ENCODE measurements at regions not wholly inside any gene's neighbourhood (a gene's known extent, or its start where the extent isn't known, plus 50 kb on each side); places are given as distances from the start of the nearest gene placed in this dataset.
"Not testable (repeated sequence)": the region's sequence is repeated elsewhere in the genome, so short reads cannot be mapped to it uniquely, and the experiment has no call there.

- H3K27me3 Mint-ChIP-seq, result no peaks in the 10 kb centered on the region
- H3K36me3 Mint-ChIP-seq (ENCODE audit: low read depth), result no peaks in the 10 kb centered on the region
- no peak overlapping the region for H3K27ac Mint-ChIP-seq
- no peak for ATAC-seq
- H3K4me3 Mint-ChIP-seq, result no peak overlapping the region
- DNase-seq, result no peak
- peaks cover 4% of the 10 kb centered on the region for H3K9me3 Mint-ChIP-seq
- H3K4me1 Mint-ChIP-seq, result no peaks in the 10 kb centered on the region
Measured at GRCh38 chr4:156378033-156378665, 424.5 kb upstream of the CTSO start.

- DNase-seq (no peak), ATAC-seq (no peak)
- no peak overlapping the region for H3K4me3 Mint-ChIP-seq
- H3K4me1 Mint-ChIP-seq, result no peaks in the 10 kb centered on the region
- H3K36me3 Mint-ChIP-seq (ENCODE audit: low read depth), result no peaks in the 10 kb centered on the region
- no peak overlapping the region for H3K27ac Mint-ChIP-seq
- H3K27me3 Mint-ChIP-seq, result no peaks in the 10 kb centered on the region
- H3K9me3 Mint-ChIP-seq, result peaks cover 4% of the 10 kb centered on the region
Measured at GRCh38 chr4:156377036-156377710, 423.5 kb upstream of the CTSO start.

GRCh38 chr4:156374894-156375293 is 421.2 kb upstream of the CTSO start:
- no peaks in the 10 kb centered on the region for H3K4me1 Mint-ChIP-seq
- H3K36me3 Mint-ChIP-seq (ENCODE audit: low read depth), result no peaks in the 10 kb centered on the region
- no peak overlapping the region for H3K27ac Mint-ChIP-seq
- H3K27me3 Mint-ChIP-seq, result no peaks in the 10 kb centered on the region
- H3K9me3 Mint-ChIP-seq, result no peaks in the 10 kb centered on the region
- ATAC-seq, result no peak
- no peak overlapping the region for H3K4me3 Mint-ChIP-seq
- DNase-seq, result no peak

- Mint-ChIP-seq H3K4me3 (no peak overlapping the region), H3K27ac (no peak overlapping the region), H3K36me3 (ENCODE audit: low read depth) (no peaks in the 10 kb centered on the region), H3K9me3 (no peaks in the 10 kb centered on the region), H3K27me3 (no peaks in the 10 kb centered on the region), H3K4me1 (no peaks in the 10 kb centered on the region)
- no peak for ATAC-seq
- no peak for DNase-seq
Measured at GRCh38 chr4:156374069-156374468, 420.4 kb upstream of the CTSO start.

- DNase-seq; H3K36me3 Mint-ChIP-seq (ENCODE audit: low read depth); ATAC-seq; H3K9me3 Mint-ChIP-seq; H3K4me1 Mint-ChIP-seq; H3K27me3 Mint-ChIP-seq; H3K27ac Mint-ChIP-seq; H3K4me3 Mint-ChIP-seq: not testable (repeated sequence)
Measured at GRCh38 chr4:156367502-156367901, 413.8 kb upstream of the CTSO start.

- no peaks in the 10 kb centered on the region for H3K27me3 Mint-ChIP-seq
- peaks cover 15% of the 10 kb centered on the region for H3K9me3 Mint-ChIP-seq
- DNase-seq (no peak), ATAC-seq (no peak)
- no peak overlapping the region for H3K4me3 Mint-ChIP-seq
- no peaks in the 10 kb centered on the region for H3K4me1 Mint-ChIP-seq
- no peaks in the 10 kb centered on the region for H3K36me3 Mint-ChIP-seq (ENCODE audit: low read depth)
- no peak overlapping the region for H3K27ac Mint-ChIP-seq
Measured at GRCh38 chr4:156362581-156362980, 408.9 kb upstream of the CTSO start.

- H3K27me3 Mint-ChIP-seq, result no peaks in the 10 kb centered on the region
- no peak overlapping the region for H3K27ac Mint-ChIP-seq
- DNase-seq (no peak), ATAC-seq (no peak)
- no peaks in the 10 kb centered on the region for H3K36me3 Mint-ChIP-seq (ENCODE audit: low read depth)
- no peak overlapping the region for H3K4me3 Mint-ChIP-seq
- H3K4me1 Mint-ChIP-seq, result no peaks in the 10 kb centered on the region
- H3K9me3 Mint-ChIP-seq, result peaks cover 4% of the 10 kb centered on the region
Measured at GRCh38 chr4:156347412-156348075, 393.9 kb upstream of the CTSO start.

GRCh38 chr4:156346959-156347385 is 393.3 kb upstream of the CTSO start:
- H3K36me3 Mint-ChIP-seq (ENCODE audit: low read depth), result no peaks in the 10 kb centered on the region
- DNase-seq (no peak), ATAC-seq (no peak)
- no peak overlapping the region for H3K4me3 Mint-ChIP-seq
- no peak overlapping the region for H3K27ac Mint-ChIP-seq
- peaks cover 4% of the 10 kb centered on the region for H3K9me3 Mint-ChIP-seq
- H3K27me3 Mint-ChIP-seq, result no peaks in the 10 kb centered on the region
- H3K4me1 Mint-ChIP-seq, result no peaks in the 10 kb centered on the region

- Mint-ChIP-seq H3K27me3 (no peaks in the 10 kb centered on the region), H3K4me3 (no peak overlapping the region), H3K4me1 (no peaks in the 10 kb centered on the region), H3K27ac (no peak overlapping the region), H3K36me3 (ENCODE audit: low read depth) (no peaks in the 10 kb centered on the region), H3K9me3 (no peaks in the 10 kb centered on the region)
- ATAC-seq (no peak), DNase-seq (no peak)
Measured at GRCh38 chr4:156344397-156344796, 390.7 kb upstream of the CTSO start.

GRCh38 chr4:156336511-156336910 is 382.8 kb upstream of the CTSO start:
- no peaks in the 10 kb centered on the region for H3K9me3 Mint-ChIP-seq
- ATAC-seq (no peak), DNase-seq (no peak)
- no peaks in the 10 kb centered on the region for H3K36me3 Mint-ChIP-seq (ENCODE audit: low read depth)
- H3K27ac Mint-ChIP-seq, result no peak overlapping the region
- no peaks in the 10 kb centered on the region for H3K4me1 Mint-ChIP-seq
- H3K27me3 Mint-ChIP-seq, result no peaks in the 10 kb centered on the region
- H3K4me3 Mint-ChIP-seq, result no peak overlapping the region

GRCh38 chr4:156335721-156336120 is 382.1 kb upstream of the CTSO start:
- Mint-ChIP-seq H3K4me3 (no peak overlapping the region), H3K36me3 (ENCODE audit: low read depth) (no peaks in the 10 kb centered on the region), H3K27me3 (no peaks in the 10 kb centered on the region), H3K4me1 (no peaks in the 10 kb centered on the region), H3K9me3 (no peaks in the 10 kb centered on the region), H3K27ac (no peak overlapping the region)
- ATAC-seq (no peak), DNase-seq (no peak)

- no peaks in the 10 kb centered on the region for H3K27me3 Mint-ChIP-seq
- no peak overlapping the region for H3K4me3 Mint-ChIP-seq
- DNase-seq (no peak), ATAC-seq (no peak)
- H3K4me1 Mint-ChIP-seq, result no peaks in the 10 kb centered on the region
- no peak overlapping the region for H3K27ac Mint-ChIP-seq
- H3K9me3 Mint-ChIP-seq, result no peaks in the 10 kb centered on the region
- H3K36me3 Mint-ChIP-seq (ENCODE audit: low read depth), result no peaks in the 10 kb centered on the region
Measured at GRCh38 chr4:156330436-156331031, 376.9 kb upstream of the CTSO start.

- DNase-seq, result no peak
- Mint-ChIP-seq H3K36me3 (ENCODE audit: low read depth) (no peaks in the 10 kb centered on the region), H3K27ac (no peak overlapping the region), H3K9me3 (no peaks in the 10 kb centered on the region), H3K4me1 (no peaks in the 10 kb centered on the region), H3K27me3 (no peaks in the 10 kb centered on the region), H3K4me3 (no peak overlapping the region)
- no peak for ATAC-seq
Measured at GRCh38 chr4:156329779-156330178, 376.1 kb upstream of the CTSO start.

GRCh38 chr4:156328882-156329281 is 375.2 kb upstream of the CTSO start:
- no peak for DNase-seq
- H3K27ac Mint-ChIP-seq, result no peak overlapping the region
- H3K4me3 Mint-ChIP-seq, result no peak overlapping the region
- H3K4me1 Mint-ChIP-seq, result no peaks in the 10 kb centered on the region
- H3K27me3 Mint-ChIP-seq, result no peaks in the 10 kb centered on the region
- H3K9me3 Mint-ChIP-seq, result no peaks in the 10 kb centered on the region
- no peak for ATAC-seq
- H3K36me3 Mint-ChIP-seq (ENCODE audit: low read depth), result no peaks in the 10 kb centered on the region

- H3K27ac Mint-ChIP-seq, result no peak overlapping the region
Measured at GRCh38 chr4:156326246-156326645, 372.6 kb upstream of the CTSO start.

More at GRCh38 chr4:156326246-156326645, 372.6 kb upstream of the CTSO start:
- no peaks in the 10 kb centered on the region for H3K9me3 Mint-ChIP-seq
- H3K4me1 Mint-ChIP-seq, result no peaks in the 10 kb centered on the region
- ATAC-seq, result no peak
- no peaks in the 10 kb centered on the region for H3K27me3 Mint-ChIP-seq
- no peaks in the 10 kb centered on the region for H3K36me3 Mint-ChIP-seq (ENCODE audit: low read depth)
- H3K4me3 Mint-ChIP-seq, result no peak overlapping the region
- DNase-seq, result no peak

Data from activated naive CD8-positive, alpha-beta T cell treated with anti-CD3 and anti-CD28 coated beads, Interleukin-2, amount 50 U/mL, for 24 hours (primary cell).